ENCODE measurements at regions not wholly inside any gene's neighbourhood (a gene's known extent, or its start where the extent isn't known, plus 50 kb on each side); places are given as distances from the start of the nearest gene placed in this dataset.

DNA sequence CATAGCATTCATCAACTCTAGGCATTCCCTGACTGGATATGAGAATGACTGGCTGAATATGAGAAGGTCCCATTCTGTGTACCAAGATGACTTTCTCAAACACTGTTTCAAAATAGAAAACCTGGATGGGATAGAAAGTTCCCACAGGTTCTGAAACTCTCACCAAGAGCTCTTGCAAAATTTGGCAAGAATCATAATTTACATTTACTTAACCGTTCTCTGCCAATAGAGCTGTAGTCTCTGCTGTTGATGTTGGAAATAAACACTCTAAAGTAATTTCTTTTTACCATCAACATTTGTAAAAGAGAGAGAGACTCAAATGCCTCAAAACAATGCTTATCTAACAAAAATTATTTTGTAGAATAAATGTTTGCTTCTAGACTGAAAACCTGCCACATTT, 221.1 kb downstream of the LMO4 start:
- TF ChIP-seq, protein P1, sequence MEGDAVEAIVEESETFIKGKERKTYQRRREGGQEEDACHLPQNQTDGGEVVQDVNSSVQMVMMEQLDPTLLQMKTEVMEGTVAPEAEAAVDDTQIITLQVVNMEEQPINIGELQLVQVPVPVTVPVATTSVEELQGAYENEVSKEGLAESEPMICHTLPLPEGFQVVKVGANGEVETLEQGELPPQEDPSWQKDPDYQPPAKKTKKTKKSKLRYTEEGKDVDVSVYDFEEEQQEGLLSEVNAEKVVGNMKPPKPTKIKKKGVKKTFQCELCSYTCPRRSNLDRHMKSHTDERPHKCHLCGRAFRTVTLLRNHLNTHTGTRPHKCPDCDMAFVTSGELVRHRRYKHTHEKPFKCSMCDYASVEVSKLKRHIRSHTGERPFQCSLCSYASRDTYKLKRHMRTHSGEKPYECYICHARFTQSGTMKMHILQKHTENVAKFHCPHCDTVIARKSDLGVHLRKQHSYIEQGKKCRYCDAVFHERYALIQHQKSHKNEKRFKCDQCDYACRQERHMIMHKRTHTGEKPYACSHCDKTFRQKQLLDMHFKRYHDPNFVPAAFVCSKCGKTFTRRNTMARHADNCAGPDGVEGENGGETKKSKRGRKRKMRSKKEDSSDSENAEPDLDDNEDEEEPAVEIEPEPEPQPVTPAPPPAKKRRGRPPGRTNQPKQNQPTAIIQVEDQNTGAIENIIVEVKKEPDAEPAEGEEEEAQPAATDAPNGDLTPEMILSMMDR (conservative IDR thresholded peaks at IDR 0.05; ENCODE audit: control insufficient read depth, insufficient read depth, low read depth, low read length): no peak
- DNase-seq (ENCODE audit: low read depth): no peak
- H3K4me3 ChIP-seq (ENCODE audit: control insufficient read depth, low read depth, low read length): no peak overlapping the region

DNA sequence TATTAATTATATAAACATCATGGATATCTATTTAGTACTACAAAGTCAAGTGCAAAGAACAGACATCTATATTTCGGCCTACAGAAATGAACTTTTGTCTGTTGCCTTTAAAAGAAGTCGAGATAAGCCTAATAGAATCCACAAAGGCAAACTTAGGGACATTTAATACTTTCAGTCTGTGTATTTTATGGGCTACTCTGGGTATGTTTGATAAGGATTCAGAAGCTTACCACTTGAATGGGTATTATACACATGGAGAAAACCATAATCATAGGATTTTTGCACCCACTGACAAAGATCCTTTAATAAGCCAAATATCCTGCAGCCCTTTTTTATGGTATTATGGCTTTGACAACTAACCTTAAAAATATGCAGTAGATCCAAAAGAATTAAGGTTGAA, 224.8 kb downstream of the LMO4 start:
- DNase-seq (ENCODE audit: low read depth): no peak

DNA sequence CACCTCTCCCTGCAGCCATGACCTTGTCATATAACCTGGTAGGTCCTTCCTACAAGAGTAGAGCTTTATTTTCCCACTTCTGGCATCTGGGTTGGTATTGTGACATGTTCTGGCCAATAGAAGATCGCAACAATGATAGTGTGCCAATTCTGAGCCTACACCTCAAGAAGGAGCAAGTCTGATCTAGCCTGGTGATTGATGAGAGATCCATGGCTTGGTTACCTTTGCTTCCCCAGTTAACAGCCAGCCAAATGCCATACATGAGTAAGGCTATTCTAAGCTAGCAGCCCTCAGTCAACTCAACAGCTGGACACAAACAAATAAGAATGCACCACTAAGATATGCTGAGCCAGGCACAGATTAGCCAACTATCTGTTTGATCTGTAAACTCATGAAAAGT, 226.7 kb downstream of the LMO4 start:
- no peak overlapping the region for H3K4me3 ChIP-seq (ENCODE audit: control insufficient read depth, low read depth, low read length)
- TF ChIP-seq, protein P1 (conservative IDR thresholded peaks at IDR 0.05; ENCODE audit: control insufficient read depth, insufficient read depth, low read depth, low read length): no peak
- no peak for DNase-seq (ENCODE audit: low read depth)

More for the DNA sequence above, 224.8 kb downstream of the LMO4 start:
- no peak overlapping the region for H3K4me3 ChIP-seq (ENCODE audit: control insufficient read depth, low read depth, low read length)
- TF ChIP-seq, protein P1 (conservative IDR thresholded peaks at IDR 0.05; ENCODE audit: control insufficient read depth, insufficient read depth, low read depth, low read length): no peak

DNA sequence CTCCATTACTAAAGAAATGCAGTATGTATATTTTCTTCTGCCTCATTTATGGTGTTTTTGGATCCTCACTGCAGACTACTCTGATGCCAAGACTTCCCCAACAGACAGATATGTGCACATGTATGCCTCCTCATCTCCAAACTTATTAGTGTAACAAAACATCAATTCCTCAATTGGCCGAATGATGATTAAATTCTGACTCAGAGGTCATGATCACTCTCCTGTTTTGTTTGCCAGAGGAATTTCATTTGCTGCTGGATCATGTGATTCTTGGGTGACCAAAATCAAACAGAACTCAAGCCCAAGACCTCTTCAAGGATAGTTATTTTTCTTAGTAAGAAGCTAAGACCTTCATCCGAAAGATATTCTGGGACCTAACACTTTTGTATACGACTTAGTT, 227.6 kb downstream of the LMO4 start:
- DNase-seq (ENCODE audit: low read depth): peak; percentile 60
- H3K4me3 ChIP-seq (ENCODE audit: control insufficient read depth, low read depth, low read length): no peak overlapping the region
- TF ChIP-seq, protein P1 (conservative IDR thresholded peaks at IDR 0.05; ENCODE audit: control insufficient read depth, insufficient read depth, low read depth, low read length): no peak

DNA sequence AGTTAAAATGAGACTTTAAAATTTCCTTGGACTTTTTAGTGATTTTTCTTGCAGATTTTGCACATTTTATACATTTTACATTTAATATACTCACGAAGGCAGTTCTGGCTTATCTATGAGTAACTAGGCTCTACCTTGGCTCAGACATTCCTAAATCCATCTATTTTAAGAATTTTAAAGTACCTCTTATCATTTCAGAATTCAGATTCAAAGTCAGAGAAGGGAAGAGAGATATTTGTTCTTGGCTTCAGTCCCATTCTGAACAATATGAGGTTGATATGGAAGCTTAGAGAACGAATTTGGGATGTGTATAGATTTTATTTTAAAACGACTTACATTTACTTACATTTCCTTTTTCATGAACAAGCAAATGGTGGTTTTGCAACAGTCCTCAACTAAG, 230.2 kb downstream of the LMO4 start:
- DNase-seq (ENCODE audit: low read depth): no peak
- H3K4me3 ChIP-seq (ENCODE audit: control insufficient read depth, low read depth, low read length): no peak overlapping the region
- TF ChIP-seq, protein P1 (conservative IDR thresholded peaks at IDR 0.05; ENCODE audit: control insufficient read depth, insufficient read depth, low read depth, low read length): no peak

DNA sequence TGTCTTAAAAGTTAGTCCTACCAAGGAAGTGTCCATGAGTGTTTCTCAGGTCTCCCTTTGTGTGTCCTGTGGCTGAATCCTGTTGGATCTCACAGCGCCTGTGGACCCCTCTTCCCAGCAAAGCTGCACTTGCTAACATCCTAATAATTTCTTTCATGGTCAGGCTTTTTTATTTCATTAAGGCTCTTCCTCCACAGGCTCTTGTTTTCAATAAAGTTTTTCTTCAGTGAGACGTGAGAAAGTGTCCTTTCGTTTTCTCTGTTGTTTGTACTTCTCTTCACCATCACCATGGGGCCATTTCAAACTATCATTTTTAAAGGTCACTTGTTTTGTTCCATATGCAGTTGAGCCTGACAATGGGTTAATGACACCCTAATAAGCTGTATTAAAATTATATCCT, 231.5 kb downstream of the LMO4 start:
- no peak overlapping the region for H3K4me3 ChIP-seq (ENCODE audit: control insufficient read depth, low read depth, low read length)
- TF ChIP-seq, protein P1 (conservative IDR thresholded peaks at IDR 0.05; ENCODE audit: control insufficient read depth, insufficient read depth, low read depth, low read length): no peak
- DNase-seq (ENCODE audit: low read depth): no peak

All from fibroblast of mammary gland (primary cell).